ENCODE measurements at regions not wholly inside any gene's neighbourhood (a gene's known extent, or its start where the extent isn't known, plus 50 kb on each side); places are given as distances from the start of the nearest gene placed in this dataset.

- ATAC-seq: no peak
- no TSS peak for BruUV-seq (replicated peaks)
Measured at GRCh38 chr2:198788676-198789075, 669.1 kb downstream of the SATB2 start.

DNA sequence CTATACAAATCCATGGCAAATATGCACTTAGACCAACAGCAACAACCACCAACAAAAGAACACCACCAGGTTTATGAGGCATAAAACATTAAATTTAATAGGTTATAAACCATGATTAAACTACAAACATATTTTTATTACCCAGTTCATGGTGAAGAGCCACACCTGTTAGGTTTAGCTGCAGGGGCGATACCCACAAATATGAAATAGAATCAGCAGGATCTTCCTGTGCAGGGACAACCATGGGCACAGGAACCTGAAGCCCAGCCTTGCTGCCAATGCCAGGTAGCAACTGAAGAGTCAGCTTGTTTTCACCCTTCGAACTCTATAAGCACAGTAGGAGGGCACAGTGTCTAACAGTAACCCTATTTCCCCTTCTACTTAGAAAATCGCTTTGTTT, 675.0 kb downstream of the SATB2 start:
- H3K4me1 ChIP-seq (ENCODE audit: insufficient read depth, low read length): no peaks in the 10 kb centered on the region
- H3K27me3 ChIP-seq (ENCODE audit: low read length): no peaks in the 10 kb centered on the region
- POLR2A ChIA-PET (ENCODE audit: unreplicated experiment): no interaction called here
- H3K9me2 ChIP-seq (replicated peaks; ENCODE audit: low read length): no peaks in the 10 kb centered on the region
- CTCF ChIA-PET: no interaction called here
- DNase-seq: no peak
- no peaks in the 10 kb centered on the region for H3F3A ChIP-seq (ENCODE audit: low read length, unreplicated experiment)
- no peaks in the 10 kb centered on the region for H4K20me1 ChIP-seq (ENCODE audit: low read length)
- H3K79me2 ChIP-seq (ENCODE audit: low read length): no peaks in the 10 kb centered on the region
- no peak overlapping the region for H3K4me2 ChIP-seq (ENCODE audit: low read length)
- H2AFZ ChIP-seq (ENCODE audit: low read length): no peak overlapping the region
- H3K9me3 ChIP-seq (ENCODE audit: low read length): no peaks in the 10 kb centered on the region
- intact Hi-C loops (cut with micrococcal nuclease): no loop called here
- H3K27ac ChIP-seq (ENCODE audit: low read length): no peak overlapping the region
- no peak overlapping the region for H3K9ac ChIP-seq (ENCODE audit: low read length)
- no peak for ATAC-seq
- no TSS peak for BruUV-seq (replicated peaks)
- H3K36me3 ChIP-seq (ENCODE audit: low read depth, low read length): no peaks in the 10 kb centered on the region
- no peak overlapping the region for H3K4me3 ChIP-seq (ENCODE audit: low read length)
- TF ChIP-seq EZH2 (IDR thresholded peaks at IDR 0.05; ENCODE audit: low read length, unreplicated experiment) (no peak), EZH2phosphoT487 (IDR thresholded peaks at IDR 0.05; ENCODE audit: borderline replicate concordance, low read length) (no peak)
- TF ChIP-seq, protein P1, sequence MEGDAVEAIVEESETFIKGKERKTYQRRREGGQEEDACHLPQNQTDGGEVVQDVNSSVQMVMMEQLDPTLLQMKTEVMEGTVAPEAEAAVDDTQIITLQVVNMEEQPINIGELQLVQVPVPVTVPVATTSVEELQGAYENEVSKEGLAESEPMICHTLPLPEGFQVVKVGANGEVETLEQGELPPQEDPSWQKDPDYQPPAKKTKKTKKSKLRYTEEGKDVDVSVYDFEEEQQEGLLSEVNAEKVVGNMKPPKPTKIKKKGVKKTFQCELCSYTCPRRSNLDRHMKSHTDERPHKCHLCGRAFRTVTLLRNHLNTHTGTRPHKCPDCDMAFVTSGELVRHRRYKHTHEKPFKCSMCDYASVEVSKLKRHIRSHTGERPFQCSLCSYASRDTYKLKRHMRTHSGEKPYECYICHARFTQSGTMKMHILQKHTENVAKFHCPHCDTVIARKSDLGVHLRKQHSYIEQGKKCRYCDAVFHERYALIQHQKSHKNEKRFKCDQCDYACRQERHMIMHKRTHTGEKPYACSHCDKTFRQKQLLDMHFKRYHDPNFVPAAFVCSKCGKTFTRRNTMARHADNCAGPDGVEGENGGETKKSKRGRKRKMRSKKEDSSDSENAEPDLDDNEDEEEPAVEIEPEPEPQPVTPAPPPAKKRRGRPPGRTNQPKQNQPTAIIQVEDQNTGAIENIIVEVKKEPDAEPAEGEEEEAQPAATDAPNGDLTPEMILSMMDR (conservative IDR thresholded peaks at IDR 0.05; ENCODE audit: low read depth, low read length): no peak

More at GRCh38 chr2:198788676-198789075, 669.1 kb downstream of the SATB2 start:
- intact Hi-C loops (cut with micrococcal nuclease): no loop called here
- DNase-seq: no peak
- Histone ChIP-seq H4K20me1 (ENCODE audit: low read length) (no peaks in the 10 kb centered on the region), H3K36me3 (ENCODE audit: low read depth, low read length) (no peaks in the 10 kb centered on the region), H3K9me2 (replicated peaks; ENCODE audit: low read length) (no peaks in the 10 kb centered on the region), H3K4me3 (ENCODE audit: low read length) (no peak overlapping the region), H3K4me2 (ENCODE audit: low read length) (no peak overlapping the region), H3K27me3 (ENCODE audit: low read length) (no peaks in the 10 kb centered on the region), H3K27ac (ENCODE audit: low read length) (no peak overlapping the region), H3K79me2 (ENCODE audit: low read length) (no peaks in the 10 kb centered on the region), H3F3A (ENCODE audit: low read length, unreplicated experiment) (no peaks in the 10 kb centered on the region), H2AFZ (ENCODE audit: low read length) (no peak overlapping the region), H3K9me3 (ENCODE audit: low read length) (no peaks in the 10 kb centered on the region), H3K9ac (ENCODE audit: low read length) (no peak overlapping the region), H3K4me1 (ENCODE audit: insufficient read depth, low read length) (no peaks in the 10 kb centered on the region)
- no peak for TF ChIP-seq EZH2phosphoT487 (IDR thresholded peaks at IDR 0.05; ENCODE audit: borderline replicate concordance, low read length)
- TF ChIP-seq EZH2 (IDR thresholded peaks at IDR 0.05; ENCODE audit: low read length, unreplicated experiment): no peak
- TF ChIP-seq, protein P1 (conservative IDR thresholded peaks at IDR 0.05; ENCODE audit: low read depth, low read length): no peak
- ChIA-PET POLR2A (ENCODE audit: unreplicated experiment) (no interaction called here), CTCF (no interaction called here)

DNA sequence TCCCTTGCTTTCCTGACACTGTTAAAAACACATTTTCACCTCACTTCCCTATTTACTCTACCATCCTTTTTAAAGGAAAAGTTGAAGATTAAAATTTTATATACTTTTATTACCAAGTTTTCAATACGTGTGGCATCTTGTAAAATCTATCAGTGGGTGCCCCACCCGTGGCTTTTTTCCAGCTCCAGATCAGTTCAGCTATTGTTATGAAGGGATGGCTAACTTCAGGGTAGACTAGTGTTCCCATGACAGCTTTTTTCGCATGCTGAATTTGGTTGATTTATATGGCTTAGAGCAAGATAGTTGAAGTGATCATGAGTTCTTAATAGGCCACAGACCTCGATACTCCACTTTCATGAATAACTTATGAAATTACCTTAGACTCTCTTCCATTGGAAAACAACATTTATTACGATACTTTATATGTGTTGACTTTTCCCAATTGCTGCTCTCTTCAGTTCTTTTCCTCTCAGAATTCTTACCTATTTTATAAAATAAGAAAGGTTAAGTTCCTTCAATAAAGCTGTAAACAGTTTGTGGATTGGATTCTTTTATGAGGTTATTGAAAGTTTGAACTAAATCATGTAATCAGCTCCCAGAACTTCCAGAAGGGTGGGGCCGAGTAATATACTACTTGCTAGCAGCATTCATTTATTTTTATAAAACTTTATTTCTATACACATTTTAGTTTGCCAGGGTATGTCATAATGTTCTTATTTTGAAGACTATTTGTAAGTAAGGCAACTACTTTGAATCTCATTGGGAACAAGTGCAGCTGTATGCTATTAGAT, 680.9 kb downstream of the SATB2 start:
- no peaks in the 10 kb centered on the region for H3K9me2 ChIP-seq (replicated peaks; ENCODE audit: low read length)
- H3K4me3 ChIP-seq (ENCODE audit: low read length): no peak overlapping the region
- no peak overlapping the region for H3K27ac ChIP-seq (ENCODE audit: low read length)
- TF ChIP-seq EZH2 (IDR thresholded peaks at IDR 0.05; ENCODE audit: low read length, unreplicated experiment) (no peak), EZH2phosphoT487 (IDR thresholded peaks at IDR 0.05; ENCODE audit: borderline replicate concordance, low read length) (no peak)
- TF ChIP-seq, protein P1 (conservative IDR thresholded peaks at IDR 0.05; ENCODE audit: low read depth, low read length): no peak
- ChIA-PET POLR2A (ENCODE audit: unreplicated experiment) (no interaction called here), CTCF (no interaction called here)
- H3K4me1 ChIP-seq (ENCODE audit: insufficient read depth, low read length): no peaks in the 10 kb centered on the region
- H4K20me1 ChIP-seq (ENCODE audit: low read length): no peaks in the 10 kb centered on the region
- H3K36me3 ChIP-seq (ENCODE audit: low read depth, low read length): no peaks in the 10 kb centered on the region
- no peaks in the 10 kb centered on the region for H3K79me2 ChIP-seq (ENCODE audit: low read length)
- no peaks in the 10 kb centered on the region for H3K9me3 ChIP-seq (ENCODE audit: low read length)
- no peak overlapping the region for H3K4me2 ChIP-seq (ENCODE audit: low read length)
- H3F3A ChIP-seq (ENCODE audit: low read length, unreplicated experiment): no peaks in the 10 kb centered on the region
- H2AFZ ChIP-seq (ENCODE audit: low read length): no peak overlapping the region
- H3K27me3 ChIP-seq (ENCODE audit: low read length): no peaks in the 10 kb centered on the region
- DNase-seq: no peak
- no peak overlapping the region for H3K9ac ChIP-seq (ENCODE audit: low read length)
- no peak for ATAC-seq
- BruUV-seq (replicated peaks): no TSS peak
- intact Hi-C loops (cut with micrococcal nuclease): no loop called here

All from PC-3 (cell line).